Karpas-422 (cell line): ENCODE measurements at regions not wholly inside any gene's neighbourhood (a gene's known extent, or its start where the extent isn't known, plus 50 kb on each side); places are given as distances from the start of the nearest gene placed in this dataset.

Experiments
- DNase-seq: peaks from one replicate; pipeline ENCODE4 v3.0.0-alpha.2; 2015
- H2AFZ ChIP-seq: fragments of 200-600 bp; sonication (generic); 2 replicates; pipeline ENCODE4 v1.6.1; 2014; ENCODE audit warnings: antibody characterized with exemption, low read length, mixed read lengths
- H3K27ac ChIP-seq: fragments of 200-600 bp; sonication (generic); 2 replicates; pipeline ENCODE4 v1.5.1; 2014; ENCODE audit warnings: mild to moderate bottlenecking, low read length, moderate library complexity
- H3K27me3 ChIP-seq: fragments of 200-600 bp; sonication (generic); 2 replicates; pipeline ENCODE4 v1.6.1; 2014; ENCODE audit warnings: low read length, mixed read lengths
- H3K36me3 ChIP-seq: fragments of 200-600 bp; sonication (generic); 2 replicates; pipeline ENCODE4 v1.6.1; 2014; ENCODE audit warnings: low read length, mixed read lengths; ENCODE audit not compliant: insufficient read depth
- H3K4me1 ChIP-seq: fragments of 200-600 bp; sonication (generic); 2 replicates; pipeline ENCODE4 v1.6.1; 2014; ENCODE audit warnings: mild to moderate bottlenecking, low read length, mixed read lengths
- H3K4me2 ChIP-seq: fragments of 200-600 bp; sonication (generic); 2 replicates; pipeline ENCODE4 v1.6.1; 2014; ENCODE audit warnings: low read length, low read depth, mild to moderate bottlenecking; ENCODE audit not compliant: poor library complexity, severe bottlenecking
- H3K4me3 ChIP-seq: fragments of 200-600 bp; sonication (generic); 2 replicates; pipeline ENCODE4 v1.5.1; 2014; ENCODE audit warnings: mild to moderate bottlenecking, antibody characterized with exemption, low read length, mixed read lengths
- H3K79me2 ChIP-seq: fragments of 200-600 bp; sonication (generic); 2 replicates; pipeline ENCODE4 v1.6.1; 2014; ENCODE audit warnings: mild to moderate bottlenecking, low read length, mixed read lengths
- H3K9ac ChIP-seq: fragments of 200-600 bp; sonication (generic); 2 replicates; pipeline ENCODE4 v1.6.0; 2014; ENCODE audit warnings: low read length
- H3K9me2 ChIP-seq: fragments of 200-600 bp; sonication (generic), shearing (Covaris generic); replicated peaks from 2 replicates; pipeline ENCODE4 v1.6.0; 2014; ENCODE audit warnings: mild to moderate bottlenecking, low read length, moderate library complexity; ENCODE audit not compliant: insufficient read depth
- H3K9me3 ChIP-seq: fragments of 300-700, 200-600 bp; sonication (generic); 2 replicates; pipeline ENCODE4 v1.6.1; 2014; ENCODE audit warnings: low read length, mixed read lengths
- H4K20me1 ChIP-seq: fragments of 200-600 bp; sonication (generic); 2 replicates; pipeline ENCODE4 v1.6.1; 2014; ENCODE audit warnings: mild to moderate bottlenecking, antibody characterized with exemption, low read length, low read depth; ENCODE audit not compliant: insufficient read depth

DNA sequence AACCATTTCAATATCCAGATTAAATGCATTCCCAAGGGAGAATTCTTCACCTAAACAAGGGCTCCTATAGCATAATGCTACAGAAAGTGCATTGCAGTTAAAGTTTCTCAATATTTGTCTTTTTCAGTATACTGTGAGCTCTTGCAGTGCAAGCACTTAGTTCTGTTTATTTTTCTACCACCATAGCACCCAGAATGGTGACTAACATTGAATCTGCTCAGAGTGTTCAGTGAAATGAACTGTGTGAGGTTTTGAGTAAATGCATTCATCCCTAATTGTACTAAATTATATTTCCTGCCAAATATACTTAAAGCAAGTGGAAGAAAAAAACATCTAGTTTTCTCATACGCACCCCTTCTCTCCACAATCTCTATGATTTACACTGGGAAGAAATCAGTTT, 383.9 kb downstream of the PCDH7 start:
- Histone ChIP-seq H3K9me3 (peaks cover 23% of the 10 kb centered on the region), H3K4me1 (no peaks in the 10 kb centered on the region), H3K27ac (no peak overlapping the region), H3K9ac (no peak overlapping the region), H3K9me2 (no peaks in the 10 kb centered on the region), H2AFZ (no peak overlapping the region), H3K79me2 (no peaks in the 10 kb centered on the region), H4K20me1 (no peaks in the 10 kb centered on the region), H3K27me3 (no peaks in the 10 kb centered on the region), H3K4me3 (no peak overlapping the region), H3K36me3 (no peaks in the 10 kb centered on the region), H3K4me2 (no peak overlapping the region)
- no peak for DNase-seq

DNA sequence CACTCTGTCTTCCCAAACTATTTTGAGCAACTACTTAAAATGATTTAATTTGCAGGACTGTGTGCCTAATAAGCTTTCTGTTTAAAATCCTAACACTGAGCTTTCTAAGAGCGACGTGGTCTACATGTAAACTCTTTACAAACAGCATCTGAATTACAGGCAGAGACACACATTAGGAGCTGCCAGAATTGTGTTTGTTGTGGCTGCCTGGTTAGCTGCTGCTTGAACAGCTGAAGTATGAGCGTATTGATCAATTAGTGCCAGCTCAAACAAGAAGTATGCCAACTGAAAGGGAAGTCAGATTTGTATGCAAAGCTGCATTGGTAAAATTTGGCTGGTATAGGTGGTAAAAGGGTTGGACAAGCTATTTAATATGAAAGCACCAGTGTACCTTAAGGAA, 384.4 kb downstream of the PCDH7 start:
- Histone ChIP-seq H3K79me2 (no peaks in the 10 kb centered on the region), H3K9ac (no peak overlapping the region), H3K4me2 (no peak overlapping the region), H3K4me1 (no peaks in the 10 kb centered on the region), H4K20me1 (no peaks in the 10 kb centered on the region), H3K27me3 (no peaks in the 10 kb centered on the region), H3K27ac (no peak overlapping the region), H3K9me3 (peaks cover 24% of the 10 kb centered on the region), H3K36me3 (no peaks in the 10 kb centered on the region), H3K9me2 (no peaks in the 10 kb centered on the region), H2AFZ (no peak overlapping the region), H3K4me3 (no peak overlapping the region)
- DNase-seq: no peak

DNA sequence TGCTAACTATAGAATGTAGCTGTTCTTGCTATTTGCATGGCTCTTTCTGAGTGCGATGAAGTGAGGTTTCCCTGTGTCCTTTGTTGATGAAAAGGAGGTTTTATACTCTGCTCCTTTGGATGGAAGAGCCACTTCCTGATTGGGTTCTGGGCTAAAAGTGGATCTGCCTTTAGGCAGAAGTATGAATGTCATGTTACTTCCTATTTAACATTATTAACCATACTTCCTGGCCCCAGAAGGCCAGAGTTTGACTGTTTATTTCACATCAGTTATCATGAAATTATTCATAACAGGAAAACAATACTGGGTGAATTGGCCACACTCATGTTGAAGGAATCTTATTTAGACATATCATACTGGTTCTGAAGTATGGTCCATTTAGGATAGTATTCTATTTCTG, 386.2 kb downstream of the PCDH7 start:
- H3K27ac ChIP-seq: no peak overlapping the region
- H3K4me1 ChIP-seq: no peaks in the 10 kb centered on the region
- no peak overlapping the region for H2AFZ ChIP-seq
- peaks cover 31% of the 10 kb centered on the region for H3K9me3 ChIP-seq
- H3K36me3 ChIP-seq: no peaks in the 10 kb centered on the region
- H3K9ac ChIP-seq: no peak overlapping the region
- no peaks in the 10 kb centered on the region for H3K27me3 ChIP-seq
- no peak overlapping the region for H3K4me3 ChIP-seq
- no peaks in the 10 kb centered on the region for H4K20me1 ChIP-seq
- no peaks in the 10 kb centered on the region for H3K9me2 ChIP-seq
- H3K79me2 ChIP-seq: no peaks in the 10 kb centered on the region
- no peak overlapping the region for H3K4me2 ChIP-seq
- no peak for DNase-seq

DNA sequence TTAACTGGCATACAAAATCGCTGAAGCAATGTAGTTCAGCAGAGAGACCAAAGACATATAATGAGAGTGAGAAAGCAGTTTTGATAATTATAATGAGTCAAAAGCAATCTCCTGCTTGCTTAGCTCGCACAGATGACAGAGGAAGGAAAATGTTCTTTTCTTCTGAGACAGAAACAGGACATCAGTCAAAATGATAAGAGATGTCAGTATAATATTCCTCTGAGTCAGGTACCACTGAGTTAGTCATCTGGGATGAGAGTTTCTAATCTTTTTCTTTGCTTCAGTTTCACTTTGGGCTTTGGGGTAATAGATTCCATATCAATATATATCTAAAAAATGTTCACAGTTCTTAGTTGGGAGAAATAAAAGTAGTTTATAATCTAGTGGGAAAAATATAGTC, 387.2 kb downstream of the PCDH7 start:
- H3K4me2 ChIP-seq: no peak overlapping the region
- no peak overlapping the region for H3K4me3 ChIP-seq
- no peaks in the 10 kb centered on the region for H3K36me3 ChIP-seq
- H3K9me2 ChIP-seq: no peaks in the 10 kb centered on the region
- H3K79me2 ChIP-seq: no peaks in the 10 kb centered on the region
- no peak overlapping the region for H2AFZ ChIP-seq
- no peak for DNase-seq
- no peaks in the 10 kb centered on the region for H4K20me1 ChIP-seq
- H3K27ac ChIP-seq: no peak overlapping the region
- H3K4me1 ChIP-seq: no peaks in the 10 kb centered on the region
- H3K27me3 ChIP-seq: no peaks in the 10 kb centered on the region
- peaks cover 29% of the 10 kb centered on the region for H3K9me3 ChIP-seq
- no peak overlapping the region for H3K9ac ChIP-seq

DNA sequence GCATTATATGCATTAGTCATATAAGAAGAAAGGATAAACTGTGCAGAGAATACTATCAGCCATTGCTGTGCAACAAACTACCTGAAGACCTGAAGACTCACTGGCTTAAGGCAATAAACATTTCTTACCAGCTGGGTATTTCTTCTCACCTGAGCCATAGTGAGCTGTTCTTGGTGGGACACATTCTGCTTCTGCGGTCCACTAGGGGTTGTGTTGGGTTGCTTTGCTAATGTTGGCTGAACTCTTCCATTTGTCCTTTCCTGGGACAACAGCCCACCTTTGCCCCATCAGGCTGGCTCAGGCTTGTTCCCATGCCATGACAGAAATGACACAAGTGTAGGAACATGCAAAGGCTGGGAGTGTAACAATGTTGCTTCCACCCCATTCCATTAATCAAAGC, 388.6 kb downstream of the PCDH7 start:
- H3K9ac ChIP-seq: no peak overlapping the region
- H2AFZ ChIP-seq: no peak overlapping the region
- no peak overlapping the region for H3K27ac ChIP-seq
- H3K4me3 ChIP-seq: no peak overlapping the region
- H3K36me3 ChIP-seq: no peaks in the 10 kb centered on the region
- no peaks in the 10 kb centered on the region for H3K9me2 ChIP-seq
- H3K9me3 ChIP-seq: peaks cover 26% of the 10 kb centered on the region
- H4K20me1 ChIP-seq: no peaks in the 10 kb centered on the region
- no peak for DNase-seq
- no peaks in the 10 kb centered on the region for H3K4me1 ChIP-seq
- no peaks in the 10 kb centered on the region for H3K79me2 ChIP-seq
- no peak overlapping the region for H3K4me2 ChIP-seq
- no peaks in the 10 kb centered on the region for H3K27me3 ChIP-seq

DNA sequence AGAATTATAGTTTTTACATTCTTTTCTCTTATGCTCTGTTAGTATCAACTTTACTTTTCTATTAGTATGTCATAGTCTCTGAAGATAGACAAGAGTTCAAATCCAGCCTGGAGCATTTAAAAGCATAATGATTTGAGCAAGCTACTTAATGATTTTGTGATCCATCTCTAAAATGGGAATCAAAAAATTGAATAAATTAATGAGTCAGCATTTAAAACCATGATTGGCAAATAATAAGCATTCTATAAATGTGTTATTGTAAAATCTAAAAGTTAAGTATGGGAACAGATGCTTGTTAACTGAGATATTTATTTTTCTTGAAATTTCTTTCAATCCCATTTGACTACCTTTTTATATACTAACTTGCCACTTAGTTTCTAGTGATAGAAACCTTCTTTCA, 391.6 kb downstream of the PCDH7 start:
- Histone ChIP-seq H3K27ac (no peak overlapping the region), H3K79me2 (no peaks in the 10 kb centered on the region), H3K4me2 (no peak overlapping the region), H3K9me3 (peaks cover 20% of the 10 kb centered on the region), H2AFZ (no peak overlapping the region), H3K9ac (no peak overlapping the region), H3K36me3 (no peaks in the 10 kb centered on the region), H3K4me1 (no peaks in the 10 kb centered on the region), H4K20me1 (no peaks in the 10 kb centered on the region), H3K27me3 (no peaks in the 10 kb centered on the region), H3K4me3 (no peak overlapping the region), H3K9me2 (no peaks in the 10 kb centered on the region)
- no peak for DNase-seq

DNA sequence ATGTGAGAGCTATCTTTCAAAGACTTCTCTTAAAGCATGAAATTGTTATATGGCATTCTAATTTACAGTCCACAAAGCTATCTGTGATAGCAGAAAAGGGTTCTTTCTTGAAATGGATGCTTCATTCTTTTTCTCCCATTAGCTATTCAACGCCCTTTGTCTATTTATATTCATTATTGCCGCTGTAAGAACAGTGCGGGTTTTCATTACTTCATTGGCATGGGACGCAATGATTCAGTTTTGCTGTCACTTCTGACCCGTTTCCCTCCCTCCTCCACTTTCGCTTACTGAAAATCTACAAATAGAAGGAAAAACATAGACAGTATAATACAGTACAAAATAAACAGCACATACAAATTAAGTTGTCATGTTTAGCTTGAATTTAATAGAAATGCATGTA, 394.6 kb downstream of the PCDH7 start:
- Histone ChIP-seq H3K79me2 (no peaks in the 10 kb centered on the region), H2AFZ (no peak overlapping the region), H3K4me2 (no peak overlapping the region), H3K27me3 (no peaks in the 10 kb centered on the region), H3K9me3 (peaks cover 19% of the 10 kb centered on the region), H4K20me1 (no peaks in the 10 kb centered on the region), H3K4me1 (no peaks in the 10 kb centered on the region), H3K36me3 (no peaks in the 10 kb centered on the region), H3K27ac (no peak overlapping the region), H3K9me2 (no peaks in the 10 kb centered on the region), H3K4me3 (no peak overlapping the region), H3K9ac (no peak overlapping the region)
- DNase-seq: no peak

DNA sequence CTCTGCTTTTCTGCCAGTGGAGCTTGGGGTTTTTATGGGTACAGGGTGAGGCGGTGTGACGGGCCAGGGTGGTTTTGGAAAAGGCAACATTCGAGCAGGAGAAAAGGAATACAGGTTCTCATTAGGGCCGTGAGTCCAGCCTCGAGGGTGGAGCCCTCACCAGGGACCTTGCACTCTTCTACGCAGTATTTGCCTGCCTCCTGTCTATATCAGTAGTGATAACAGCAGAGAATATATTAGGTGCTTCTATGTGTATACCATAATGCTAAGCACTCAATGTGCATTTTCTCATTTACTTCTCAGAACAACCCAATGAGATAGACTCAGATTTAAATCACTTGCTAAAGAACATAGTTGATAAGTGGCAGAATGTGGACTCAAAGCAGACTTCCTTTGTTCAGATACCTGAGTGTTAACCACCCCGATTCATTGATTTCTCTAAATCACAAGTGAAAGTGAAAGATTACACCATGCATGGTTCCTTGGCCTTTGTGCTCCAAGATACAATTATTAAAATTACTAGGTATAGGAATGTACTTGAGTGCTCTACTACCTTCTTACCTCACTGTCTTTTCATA, 403.9 kb downstream of the PCDH7 start:
- no peaks in the 10 kb centered on the region for H3K9me2 ChIP-seq

DNA sequence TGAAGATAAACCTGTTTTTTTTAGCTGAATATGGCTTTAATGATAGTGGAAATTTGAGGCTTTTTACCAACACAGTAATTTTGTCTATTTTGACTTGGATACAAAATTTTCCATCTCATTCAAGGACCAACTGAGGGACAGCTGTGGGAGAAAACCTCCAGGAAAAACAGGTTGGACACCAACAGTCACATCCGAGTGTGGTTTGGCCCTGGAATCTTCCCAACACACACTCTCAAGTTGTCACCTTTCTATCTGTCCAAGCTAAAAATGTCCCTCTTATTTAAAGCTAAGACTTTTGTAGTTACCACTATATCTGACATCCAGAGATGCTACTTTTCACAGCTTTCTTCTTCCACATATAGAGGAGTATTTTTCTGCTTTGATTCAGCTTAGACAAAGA, 404.9 kb downstream of the PCDH7 start:
- no peaks in the 10 kb centered on the region for H3K36me3 ChIP-seq
- H3K27ac ChIP-seq: no peak overlapping the region
- no peak overlapping the region for H3K4me2 ChIP-seq
- H3K9me2 ChIP-seq: no peaks in the 10 kb centered on the region
- no peak overlapping the region for H3K9ac ChIP-seq
- H3K4me3 ChIP-seq: no peak overlapping the region
- no peaks in the 10 kb centered on the region for H3K4me1 ChIP-seq
- no peaks in the 10 kb centered on the region for H3K79me2 ChIP-seq
- no peaks in the 10 kb centered on the region for H3K27me3 ChIP-seq
- no peak overlapping the region for H2AFZ ChIP-seq
- H4K20me1 ChIP-seq: no peaks in the 10 kb centered on the region
- DNase-seq: no peak
- H3K9me3 ChIP-seq: peaks cover 17% of the 10 kb centered on the region; the same call in 1 of the 2 replicates

More for the DNA sequence above, 403.9 kb downstream of the PCDH7 start:
- no peaks in the 10 kb centered on the region for H3K4me1 ChIP-seq
- H2AFZ ChIP-seq: no peak overlapping the region
- H3K9me3 ChIP-seq: peaks cover 18% of the 10 kb centered on the region; the same call in 1 of the 2 replicates
- no peak overlapping the region for H3K4me3 ChIP-seq
- no peaks in the 10 kb centered on the region for H4K20me1 ChIP-seq
- no peak overlapping the region for H3K4me2 ChIP-seq
- no peaks in the 10 kb centered on the region for H3K79me2 ChIP-seq
- H3K9ac ChIP-seq: no peak overlapping the region
- H3K36me3 ChIP-seq: no peaks in the 10 kb centered on the region
- no peak for DNase-seq
- H3K27me3 ChIP-seq: no peaks in the 10 kb centered on the region
- H3K27ac ChIP-seq: no peak overlapping the region
